Amygdala (tissue), 56 donors: ENCODE measurements at regions not wholly inside any gene's neighbourhood (a gene's known extent, or its start where the extent isn't known, plus 50 kb on each side); places are given as distances from the start of the nearest gene placed in this dataset.
"Not testable (repeated sequence)": the region's sequence is repeated elsewhere in the genome, so short reads cannot be mapped to it uniquely, and the experiment has no call there.

Experiments used
- DNase-seq, 56 donors: peaks; one replicate each; lab custom pipeline; 2025; lab: John Stamatoyannopoulos, UW

GRCh38 chr1:166685891-166686290 is 153.4 kb upstream of the POGK start:
- not testable (repeated sequence) for DNase-seq

GRCh38 chr1:166690596-166690995 is 148.7 kb upstream of the POGK start:
- not testable (repeated sequence) for DNase-seq

- no peak for DNase-seq
These were observed 147.8 kb upstream of the POGK start for GRCh38 chr1:166691476-166691875.

DNA sequence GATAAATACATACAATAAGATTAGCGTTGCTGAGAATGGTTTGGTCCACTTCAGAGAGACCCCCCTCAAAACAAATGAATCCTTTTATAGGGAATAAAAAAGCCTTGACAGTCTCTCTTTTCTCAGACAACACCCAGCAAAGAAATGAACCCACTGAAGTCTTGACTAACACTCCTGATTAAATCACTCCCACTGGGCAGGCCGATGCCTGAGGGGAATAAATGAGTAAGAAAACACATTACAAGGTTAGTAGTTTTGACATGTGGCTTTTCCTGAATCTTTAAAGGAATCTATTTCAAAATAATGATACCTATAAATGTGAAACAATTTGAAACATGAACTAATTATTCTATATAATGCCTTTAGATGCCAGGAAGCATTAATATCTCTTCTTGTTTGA is 146.9 kb upstream of the POGK start:
- DNase-seq: no peak

- DNase-seq: no peak
These were observed 146.1 kb upstream of the POGK start for GRCh38 chr1:166693158-166693557.

GRCh38 chr1:166693673-166694297 is 145.5 kb upstream of the POGK start:
- DNase-seq: no peak

- DNase-seq: no peak
These were observed 144.2 kb upstream of the POGK start for GRCh38 chr1:166695115-166695514.

GRCh38 chr1:166695834-166696233 is 143.4 kb upstream of the POGK start:
- DNase-seq: not testable (repeated sequence)

- DNase-seq: no peak
These were observed 140.5 kb upstream of the POGK start for GRCh38 chr1:166698771-166699170.

DNA sequence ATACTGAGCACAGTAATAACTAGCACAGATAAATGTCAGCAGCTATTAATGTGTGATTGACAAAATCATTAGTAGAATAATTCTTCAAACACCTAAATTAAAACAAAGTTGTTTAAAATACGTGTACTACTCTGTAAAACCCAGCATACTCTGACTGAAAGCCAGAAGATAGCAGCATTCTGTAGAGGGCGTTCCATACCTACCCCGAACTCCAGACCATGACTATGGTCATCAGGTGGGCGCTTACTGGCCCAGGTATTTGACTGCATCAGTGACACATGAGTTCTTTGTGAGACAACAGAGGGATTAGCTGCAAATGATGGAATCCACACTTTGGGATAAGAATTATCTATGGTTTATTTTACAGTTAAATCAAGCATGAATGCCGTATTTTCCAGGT is 139.7 kb upstream of the POGK start:
- no peak for DNase-seq

DNA sequence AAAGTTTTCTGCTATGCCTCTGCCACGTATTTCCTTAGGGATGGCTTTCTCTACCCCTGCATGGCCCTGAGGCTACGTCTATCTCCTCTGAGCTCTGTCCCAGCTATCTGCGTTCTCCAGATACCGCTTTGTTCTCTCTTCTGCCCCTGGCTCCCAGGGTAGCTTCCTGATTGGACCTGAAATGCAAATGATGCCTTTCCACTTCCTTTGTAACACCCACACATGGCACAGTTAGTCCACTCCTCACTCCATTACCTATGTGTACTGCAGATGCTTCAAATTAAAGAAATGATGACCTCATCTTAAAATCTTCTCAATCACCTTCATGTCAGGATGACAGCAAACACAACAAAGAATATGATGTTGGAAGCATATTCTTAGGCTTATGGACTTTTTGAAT is 138.6 kb upstream of the POGK start:
- no peak for DNase-seq

GRCh38 chr1:166701603-166702100 is 137.6 kb upstream of the POGK start:
- no peak for DNase-seq

GRCh38 chr1:166703141-166703540 is 136.1 kb upstream of the POGK start:
- no peak for DNase-seq

GRCh38 chr1:166703726-166704462 is 135.4 kb upstream of the POGK start:
- DNase-seq: no peak

- no peak for DNase-seq
These were observed 133.6 kb upstream of the POGK start for GRCh38 chr1:166705376-166706289.

DNA sequence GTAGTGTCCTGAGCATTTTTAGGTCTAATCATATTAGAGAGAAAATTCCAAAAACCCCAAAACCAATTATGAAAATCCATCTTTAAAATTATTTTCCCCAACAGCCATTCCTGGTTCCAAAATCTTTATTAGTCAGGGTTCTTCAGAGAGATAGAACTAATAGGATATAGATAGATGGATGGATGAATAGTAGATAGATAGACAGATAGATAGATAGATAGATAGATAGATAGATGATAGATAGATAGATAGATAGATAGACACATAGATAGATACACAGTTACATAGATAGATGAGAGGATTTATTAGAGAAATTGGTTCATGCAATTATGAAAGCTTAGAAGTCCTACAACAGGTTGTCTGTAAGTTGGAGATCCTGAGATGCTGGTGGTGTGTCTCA is 122.7 kb upstream of the POGK start:
- DNase-seq: no peak

DNA sequence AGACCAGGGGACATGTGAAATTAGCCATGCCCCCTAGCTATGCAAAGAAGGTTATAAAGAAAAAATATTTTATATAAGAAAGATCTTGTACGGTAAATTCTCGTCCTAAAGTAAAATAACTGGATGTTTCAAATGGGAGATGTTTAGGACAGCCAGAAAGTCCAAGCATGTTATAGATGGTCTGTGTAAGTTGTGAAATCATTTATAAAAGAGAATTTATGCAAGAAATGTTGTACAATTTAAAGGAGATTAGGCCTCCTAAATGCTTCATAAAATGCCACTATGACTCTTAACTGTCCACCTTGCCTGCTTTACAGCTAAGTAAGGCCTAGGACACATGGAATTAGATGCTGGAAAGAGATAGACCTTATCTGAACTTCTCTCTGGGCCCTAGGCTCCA is 118.1 kb upstream of the POGK start:
- DNase-seq: no peak

- no peak for DNase-seq
These were observed 108.9 kb upstream of the POGK start for GRCh38 chr1:166730299-166730888.

DNA sequence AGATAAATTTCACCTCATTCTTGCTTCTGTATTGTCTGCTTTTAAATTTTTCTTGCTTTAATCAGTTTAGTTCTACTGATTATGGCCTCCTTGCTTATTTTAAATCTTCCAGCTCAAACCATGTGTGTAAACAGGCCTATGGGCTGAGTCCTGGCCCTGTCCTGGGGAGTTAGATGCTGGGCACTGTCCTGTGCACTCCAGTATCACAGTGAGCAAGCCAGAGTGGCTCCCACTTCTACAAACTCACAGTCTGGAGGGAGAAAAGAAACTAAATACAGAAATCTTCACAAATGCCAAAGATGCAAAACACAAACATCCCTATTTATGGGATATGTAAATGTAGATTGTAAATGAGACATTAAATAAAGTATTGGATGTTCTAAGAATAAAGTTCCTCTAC is 101.1 kb upstream of the POGK start:
- DNase-seq: no peak

- DNase-seq: no peak
These were observed 100.4 kb upstream of the POGK start for GRCh38 chr1:166738873-166739272.
